Head of caudate nucleus (tissue), 42 donors: ENCODE measurements at regions not wholly inside any gene's neighbourhood (a gene's known extent, or its start where the extent isn't known, plus 50 kb on each side); places are given as distances from the start of the nearest gene placed in this dataset.

Experiments
- DNase-seq, 42 donors: peaks; one replicate each; pipeline versions ENCODE4 v3.0.0 to v3.0.0-alpha.2; 2020 to 2021; ENCODE audit warnings: mixed read lengths in 7 of 42
- intact Hi-C: fragments of 100-400 bp; cut with DNase I; formaldehyde crosslinking; loops from one replicate; pipeline ENCODE4 v1.15.0; 2022

DNA sequence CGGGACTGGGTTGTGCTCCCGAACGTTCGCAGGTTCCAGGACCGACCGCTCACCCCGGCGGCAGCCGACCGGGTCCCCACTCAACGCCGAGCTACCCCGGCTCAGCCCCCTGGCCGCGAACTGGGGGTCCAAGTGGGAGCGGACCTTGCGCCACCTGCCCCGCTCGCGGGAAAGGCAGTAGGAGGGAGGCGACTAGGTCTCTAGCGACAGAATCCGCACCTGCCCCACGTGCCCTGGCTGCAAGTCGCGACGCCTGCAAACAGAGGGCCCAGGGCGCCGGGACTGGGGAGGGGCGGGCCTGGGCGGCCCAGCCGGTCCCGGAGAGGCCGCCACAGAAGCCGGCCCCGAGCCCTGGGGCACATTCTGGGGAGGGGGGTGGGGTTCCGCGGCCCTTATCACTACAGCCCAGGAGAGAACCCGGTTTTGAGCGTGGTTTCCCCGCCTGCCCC, 239.2 kb upstream of the CPNE8 start:
- intact Hi-C loops, result no loop called here
- peak in 4 of 42 donors; percentile 2 to 29 (median 8) for DNase-seq

DNA sequence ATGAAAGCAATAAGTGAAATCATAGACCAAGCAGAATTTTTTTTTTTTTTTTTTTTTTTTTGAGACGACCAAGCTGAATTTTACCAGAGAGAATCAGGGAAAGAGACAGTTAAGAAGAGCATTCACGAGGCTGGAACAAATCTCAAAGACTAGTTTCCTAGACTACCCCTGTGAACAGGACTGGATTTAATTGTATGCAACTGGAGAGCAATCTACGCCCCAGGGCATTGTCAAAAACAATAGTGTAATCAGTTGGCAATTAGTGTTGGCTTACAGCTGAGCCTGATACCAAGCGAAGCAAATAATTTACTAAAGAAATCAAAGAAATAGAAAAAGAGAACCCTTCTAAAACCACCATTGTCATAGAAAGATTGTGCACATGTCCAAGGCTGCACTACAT, 232.9 kb upstream of the CPNE8 start:
- no peak for DNase-seq
- intact Hi-C loops, result no loop called here

DNA sequence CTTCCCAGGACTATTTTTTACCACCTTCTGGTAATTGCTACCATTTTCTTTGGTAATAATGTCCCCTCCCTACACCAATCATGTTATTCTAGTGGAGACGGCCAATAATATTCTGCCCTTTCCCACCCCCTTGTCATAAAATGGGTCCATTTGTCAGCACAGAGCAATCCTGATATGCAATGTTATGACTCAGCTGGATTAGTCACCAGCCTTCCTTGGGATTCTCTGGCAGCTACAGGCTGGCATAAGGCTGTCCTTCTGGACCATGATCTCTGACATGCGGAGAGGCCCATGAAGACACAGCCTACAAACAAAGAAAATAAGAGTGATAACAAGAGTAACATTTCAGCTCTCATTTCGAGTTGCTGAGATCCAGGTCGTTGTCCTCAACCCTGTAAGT, 222.0 kb upstream of the CPNE8 start:
- intact Hi-C loops, result no loop called here
- no peak for DNase-seq

DNA sequence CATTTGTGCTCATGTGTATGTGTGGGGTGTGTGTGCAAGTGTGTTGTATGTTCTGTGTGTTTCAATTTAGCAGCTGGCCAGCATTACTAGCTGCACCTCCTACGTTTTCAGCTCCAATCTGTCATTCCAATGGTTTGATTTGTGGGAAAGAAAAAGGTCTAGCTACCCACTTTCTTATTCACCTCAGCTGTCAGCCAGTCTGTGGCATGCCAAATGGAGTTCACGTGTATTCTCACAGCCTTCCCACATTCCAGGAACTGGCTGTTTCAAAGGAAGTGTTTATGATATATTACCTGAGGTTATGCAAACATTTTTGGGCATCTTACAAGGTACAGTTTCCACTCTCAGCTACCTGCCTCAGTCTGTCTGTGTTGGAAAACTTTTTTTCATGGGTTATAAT, 220.2 kb upstream of the CPNE8 start:
- intact Hi-C loops, result no loop called here
- DNase-seq, result no peak

DNA sequence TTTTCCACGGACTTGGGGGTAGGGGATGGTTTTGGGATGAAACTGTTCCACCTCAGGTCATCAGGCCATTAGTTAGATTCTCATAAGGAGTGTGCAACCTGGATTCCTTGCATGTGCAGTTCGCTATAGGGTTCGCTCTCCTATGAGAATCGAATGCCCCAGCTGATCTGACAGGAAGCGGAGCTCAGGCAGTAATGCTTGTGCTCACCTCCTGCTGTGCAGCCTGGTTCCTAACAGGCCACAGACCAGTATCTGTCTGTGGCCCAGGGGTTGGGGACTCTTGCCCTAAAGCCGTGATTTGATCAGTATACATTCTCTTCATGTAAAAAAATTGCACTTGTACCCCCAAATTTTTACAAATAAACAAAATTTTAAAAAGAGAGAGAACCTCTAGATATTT, 219.4 kb upstream of the CPNE8 start:
- intact Hi-C loops, result no loop called here

DNA sequence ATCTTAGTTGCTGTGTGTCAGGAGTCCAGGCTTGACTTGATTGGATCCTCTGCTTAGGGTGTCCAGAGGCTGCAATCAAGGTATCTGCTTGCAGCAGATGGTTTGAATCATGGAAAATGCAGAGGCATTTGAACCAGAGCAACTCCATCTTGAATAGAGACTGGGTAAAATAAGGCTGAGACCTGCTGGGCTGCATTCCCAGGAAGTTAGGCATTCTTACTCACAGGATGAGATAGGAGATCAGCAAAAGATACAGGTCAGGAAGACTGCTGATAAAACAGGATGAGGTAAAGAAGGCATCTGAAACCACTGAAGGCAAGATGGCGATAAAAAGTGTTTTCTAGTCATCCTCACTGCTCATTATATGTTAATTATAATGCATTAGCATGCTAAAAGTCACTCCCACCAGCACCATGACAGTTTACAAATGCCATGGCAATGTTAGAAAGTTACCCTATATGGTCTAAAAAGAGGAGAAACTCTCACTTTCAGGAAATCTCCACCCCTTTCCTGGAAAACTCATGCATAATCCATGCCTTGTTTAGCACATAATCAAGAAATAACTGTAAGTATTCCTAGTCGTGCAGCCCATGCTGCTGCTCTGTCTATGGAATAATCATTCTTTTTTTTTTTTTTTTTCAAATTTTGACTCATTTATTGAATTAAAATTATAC, 218.3 kb upstream of the CPNE8 start:
- no peak for DNase-seq
- intact Hi-C loops, result no loop called here

More for the DNA sequence above, 219.4 kb upstream of the CPNE8 start:
- DNase-seq, result no peak

DNA sequence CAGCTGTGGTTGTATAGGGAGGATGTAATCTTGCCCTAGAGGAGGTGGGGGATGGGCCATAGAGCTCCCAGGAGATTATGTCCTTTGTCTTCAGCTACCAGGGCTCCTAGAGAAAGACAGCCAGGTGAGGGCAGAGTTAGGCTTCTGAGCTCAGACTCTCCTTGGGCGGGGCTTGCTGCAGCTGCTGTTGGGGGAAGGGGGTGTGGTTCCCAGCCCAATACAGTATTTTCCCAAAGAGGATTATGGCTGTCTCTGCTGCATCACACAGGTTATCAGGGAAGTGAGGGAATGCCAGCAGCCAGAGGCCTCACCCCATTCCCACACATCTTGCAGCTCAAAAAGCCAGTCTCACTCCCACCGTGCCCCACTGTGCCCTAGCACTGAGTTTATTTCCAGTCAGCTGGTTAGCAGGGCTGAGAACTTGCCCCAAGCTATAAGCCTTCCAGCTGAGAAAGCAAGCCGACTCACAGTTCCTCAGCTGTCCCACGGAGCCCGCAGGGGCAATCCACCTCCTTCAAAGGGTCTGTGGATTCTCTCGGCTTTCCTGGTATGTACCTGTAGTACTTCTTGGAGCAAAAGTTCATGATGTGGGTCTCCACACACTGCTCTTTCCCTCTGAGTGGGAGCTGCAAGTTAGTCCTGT, 217.3 kb upstream of the CPNE8 start:
- intact Hi-C loops, result no loop called here

DNA sequence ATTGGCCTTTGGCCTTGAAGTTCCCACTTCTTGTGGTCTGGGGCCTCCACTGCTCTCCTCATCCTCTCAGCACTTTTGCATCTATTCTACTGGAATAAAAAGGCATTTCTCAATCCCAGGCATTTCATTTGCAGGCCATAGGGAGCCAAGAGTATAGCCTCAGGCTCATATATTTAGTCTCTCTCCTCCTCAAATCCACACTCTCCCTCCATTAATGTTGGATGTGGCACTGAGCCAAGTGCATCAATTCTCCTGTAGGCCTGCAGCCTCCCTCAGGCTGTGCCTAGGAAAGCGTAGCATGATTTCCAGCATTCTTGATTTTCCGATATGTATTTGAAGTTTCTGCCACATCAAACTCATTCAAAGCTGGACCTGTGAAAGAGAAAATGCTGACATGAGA, 211.5 kb upstream of the CPNE8 start:
- intact Hi-C loops, result no loop called here
- no peak for DNase-seq

More for the DNA sequence above, 217.3 kb upstream of the CPNE8 start:
- no peak for DNase-seq

DNA sequence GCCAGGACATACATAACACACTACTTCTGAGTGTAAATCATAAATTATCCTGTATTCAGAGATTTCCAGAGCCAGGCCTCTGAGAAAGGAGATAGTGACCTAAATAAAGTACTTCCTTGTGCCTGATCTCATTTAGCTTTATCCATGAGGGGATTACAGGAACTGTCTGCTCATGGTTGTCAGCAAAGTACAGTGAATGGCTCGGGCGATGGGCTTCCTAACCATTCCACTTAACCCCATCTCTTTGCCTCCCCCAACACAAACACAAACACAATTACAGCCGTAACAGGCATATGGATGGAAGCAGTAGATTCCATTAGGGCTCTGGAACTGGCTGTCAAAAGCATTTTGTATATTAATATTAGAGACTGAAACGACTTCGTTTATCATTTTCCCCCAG, 206.7 kb upstream of the CPNE8 start:
- DNase-seq, result no peak
- intact Hi-C loops, result no loop called here

DNA sequence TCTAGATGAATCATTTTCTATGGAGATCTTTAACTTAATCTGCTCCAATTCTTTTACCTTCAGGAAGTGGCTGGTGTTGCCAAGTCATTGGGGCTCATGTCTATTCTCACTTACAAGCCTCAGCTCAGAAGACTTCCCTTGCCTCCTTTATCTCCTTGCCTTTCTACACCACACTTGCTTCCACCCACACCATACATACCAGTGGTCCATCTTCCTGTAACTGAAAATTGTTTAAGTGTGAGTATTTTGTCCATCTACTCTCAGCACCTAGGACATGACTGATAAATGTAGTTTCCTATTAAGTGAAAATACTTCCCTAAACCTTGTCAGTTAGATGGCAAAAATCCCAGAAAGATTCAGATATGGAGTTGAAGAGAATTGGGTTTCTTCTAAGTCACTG, 199.7 kb upstream of the CPNE8 start:
- intact Hi-C loops, result loop anchor here (2.0 to 10.0 kb wide), 2 partner anchors 198 to 770 kb away; no protein-coding TSS in a partner anchor
- DNase-seq, result no peak

DNA sequence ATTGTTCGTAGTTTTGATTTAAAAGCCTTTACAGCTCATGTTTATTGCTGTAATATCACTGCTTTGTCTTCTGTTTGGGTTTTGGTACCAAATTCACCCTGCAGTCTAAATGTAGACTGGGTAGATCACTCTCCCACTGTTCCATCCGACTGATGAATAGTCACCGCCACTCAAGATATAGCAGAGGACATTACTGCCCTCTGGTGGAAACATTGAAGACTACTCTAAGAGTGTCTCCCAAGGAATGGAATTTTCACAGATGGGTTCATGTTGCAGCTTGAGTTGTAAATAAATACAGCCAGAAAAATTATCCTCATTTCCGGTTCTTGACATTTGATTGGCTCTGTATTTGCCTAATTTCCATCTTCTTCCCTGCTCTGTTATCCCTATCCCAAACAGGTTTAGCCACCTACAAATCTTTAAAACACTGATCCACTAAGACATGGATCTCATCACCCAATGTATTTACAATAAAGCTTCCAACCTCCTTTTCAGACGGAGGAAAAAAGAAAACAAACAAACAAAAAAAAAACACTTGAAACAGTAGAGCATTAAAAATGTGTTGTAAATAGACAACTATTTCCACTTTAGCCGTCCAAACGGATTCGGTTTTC, 198.3 kb upstream of the CPNE8 start:
- peak in 16 of 42 donors; percentile 7 to 72 (median 42) for DNase-seq
- intact Hi-C loops, result loop anchor here (2.0 to 10.0 kb wide), 2 partner anchors 197 to 769 kb away; no protein-coding TSS in a partner anchor

DNA sequence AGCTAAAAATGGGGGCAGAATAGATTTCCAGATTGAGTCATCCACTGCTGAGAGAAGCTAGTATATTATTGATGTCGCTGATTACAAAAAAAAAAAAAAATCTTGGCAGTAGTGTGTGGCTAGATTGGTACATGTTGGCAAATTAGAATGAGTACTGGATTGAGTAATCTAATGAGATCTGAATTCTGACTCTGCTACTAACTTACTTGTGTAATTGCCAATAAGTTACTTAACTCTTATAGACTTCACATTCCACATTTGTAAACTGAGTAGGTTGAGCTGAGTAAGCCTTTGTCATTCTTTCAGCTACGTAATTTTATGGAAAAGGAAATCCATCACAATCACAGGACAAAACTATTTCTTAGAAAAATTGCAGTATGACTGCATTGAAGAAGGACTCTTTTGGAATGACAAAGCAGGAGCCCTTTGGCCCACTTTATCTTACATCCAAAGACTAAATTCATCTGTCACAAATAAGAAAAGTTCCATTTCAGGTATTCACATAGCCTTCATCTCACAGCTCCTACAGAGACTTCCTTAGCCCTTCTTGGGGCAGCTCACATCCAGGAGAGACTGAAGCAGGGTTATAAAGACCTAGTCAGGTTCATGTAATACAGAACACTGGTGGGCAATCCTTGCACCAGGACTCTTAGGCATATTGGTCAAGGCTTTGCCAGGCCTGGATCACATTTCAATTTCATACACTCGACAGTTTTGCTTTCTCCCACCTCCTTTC, 197.3 kb upstream of the CPNE8 start:
- intact Hi-C loops, result loop anchor here (10.0 kb wide), 1 partner anchor 768 kb away; no protein-coding TSS in a partner anchor
- DNase-seq, result no peak

DNA sequence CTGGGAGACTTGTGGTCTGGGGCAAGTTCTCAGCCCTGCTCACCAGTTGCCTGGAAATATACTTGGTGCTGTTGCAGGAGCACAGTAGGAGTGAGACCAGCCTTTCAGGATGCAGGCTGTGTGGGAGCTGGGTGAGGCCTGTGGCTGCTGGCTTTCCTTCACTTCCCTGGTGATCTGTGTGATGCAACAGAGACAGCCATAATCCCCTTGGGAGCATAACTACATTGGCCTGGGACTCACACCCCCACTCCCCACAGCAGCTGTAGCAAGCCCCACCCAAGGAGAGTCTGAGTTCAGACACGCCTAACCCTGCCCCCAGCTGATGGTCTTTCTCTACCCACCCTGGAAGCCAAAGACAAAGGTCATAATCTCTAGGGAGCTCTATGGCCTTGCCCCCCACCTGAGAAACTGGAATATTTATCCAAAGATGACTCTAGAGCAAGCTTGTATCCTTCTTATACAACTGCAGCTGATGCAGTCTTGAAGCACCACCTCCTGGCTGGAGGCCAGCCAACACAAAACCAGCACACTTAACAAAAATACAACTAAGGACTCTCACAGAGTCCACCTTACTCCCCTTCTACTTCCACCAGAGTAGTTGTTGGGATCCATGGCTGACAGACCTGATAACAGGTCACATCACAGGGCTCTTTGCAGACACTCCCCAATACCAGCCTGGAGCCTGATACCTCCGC, 190.4 kb upstream of the CPNE8 start:
- DNase-seq, result no peak
- intact Hi-C loops, result no loop called here

DNA sequence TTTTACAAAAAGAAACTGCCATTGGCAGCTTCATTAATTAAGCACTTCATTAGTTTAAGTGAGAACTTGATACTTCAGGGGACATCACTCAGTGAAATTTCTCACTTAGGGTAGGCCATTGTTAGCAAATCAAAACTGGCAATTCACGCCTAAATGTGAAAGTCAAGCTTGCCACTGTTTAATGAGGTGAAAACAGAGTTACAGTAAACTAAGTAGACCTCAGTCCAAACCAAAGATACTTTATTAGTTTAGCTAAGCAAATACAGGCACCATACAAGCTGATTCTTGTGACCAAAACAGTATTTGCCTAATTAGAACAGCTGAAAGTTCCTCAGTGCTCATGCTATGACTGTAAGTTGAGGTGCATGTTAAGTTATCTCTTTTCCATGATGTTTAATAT, 176.5 kb upstream of the CPNE8 start:
- intact Hi-C loops, result no loop called here
- no peak for DNase-seq

DNA sequence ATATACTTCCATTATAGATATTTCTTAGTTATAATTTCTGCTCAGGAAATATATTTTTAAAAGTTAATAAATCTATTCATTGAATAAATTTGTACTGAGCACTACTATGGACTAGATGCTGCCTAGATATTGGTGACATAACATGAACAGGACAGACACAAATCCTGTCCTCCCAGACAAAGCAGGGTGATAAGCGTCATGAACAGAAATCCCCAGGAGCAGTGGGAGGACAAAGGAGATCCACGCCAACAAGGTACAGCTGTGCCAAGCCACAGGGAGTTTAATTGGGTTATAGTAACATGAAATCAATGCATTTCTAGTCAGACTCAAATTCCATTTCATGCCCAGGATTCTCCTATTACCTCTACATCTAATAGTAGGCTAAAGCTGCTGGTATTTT, 171.8 kb upstream of the CPNE8 start:
- no peak for DNase-seq
- intact Hi-C loops, result no loop called here

DNA sequence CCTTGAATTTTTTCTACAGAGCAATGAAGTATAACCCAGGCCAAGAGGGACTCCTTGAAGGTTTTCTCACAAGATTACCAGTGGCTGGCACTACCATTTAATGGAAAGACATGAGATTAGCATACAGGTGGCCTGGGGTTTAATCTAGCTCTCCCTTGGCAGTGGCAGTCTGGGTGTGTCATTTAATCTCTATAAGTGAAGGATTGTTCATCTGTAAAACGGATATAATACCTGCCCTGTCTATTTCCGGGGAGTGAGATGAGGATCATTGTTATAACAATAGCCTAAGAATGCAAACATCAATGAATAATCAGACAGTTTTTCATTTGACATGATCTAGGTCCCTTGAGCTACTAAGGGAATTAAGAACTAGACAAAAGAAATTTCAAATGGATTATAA, 168.7 kb upstream of the CPNE8 start:
- intact Hi-C loops, result no loop called here
- DNase-seq, result no peak

DNA sequence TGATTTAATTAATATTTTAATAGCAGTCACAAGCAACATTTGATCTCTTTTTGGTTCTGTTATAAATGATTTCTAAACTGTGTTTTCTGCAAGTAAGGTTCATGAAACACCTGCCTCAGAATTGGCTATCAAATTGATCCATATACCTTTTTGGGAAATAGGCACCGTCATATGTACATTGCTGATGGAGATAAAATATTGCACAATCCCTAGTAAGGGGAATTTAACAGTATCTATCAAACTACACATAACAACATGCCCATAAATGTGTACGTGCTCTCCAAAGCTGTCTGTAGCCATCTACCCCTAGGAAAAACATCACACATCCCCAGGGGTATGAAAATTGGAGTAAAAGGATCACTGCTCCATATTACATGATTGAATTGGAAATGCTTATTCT, 167.3 kb upstream of the CPNE8 start:
- DNase-seq, result no peak
- intact Hi-C loops, result no loop called here

DNA sequence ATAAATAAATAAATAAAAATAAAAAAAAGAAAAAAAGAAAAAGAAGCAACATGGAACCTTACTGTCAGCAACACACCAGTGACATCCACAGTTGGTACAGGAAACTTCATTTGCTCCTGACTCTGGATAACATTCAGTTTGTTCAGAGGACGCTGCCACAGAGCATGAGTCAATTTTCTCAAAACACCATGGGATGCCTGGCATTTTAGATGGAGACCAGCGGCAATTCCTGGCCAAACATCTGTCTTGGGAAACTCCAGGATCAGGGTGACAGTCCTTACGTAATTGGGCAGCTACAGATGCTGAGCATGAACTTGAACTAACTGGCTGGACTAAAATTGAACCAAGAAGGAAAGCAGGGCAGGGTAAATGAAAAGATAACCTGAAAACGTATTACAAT, 166.2 kb upstream of the CPNE8 start:
- DNase-seq, result no peak

DNA sequence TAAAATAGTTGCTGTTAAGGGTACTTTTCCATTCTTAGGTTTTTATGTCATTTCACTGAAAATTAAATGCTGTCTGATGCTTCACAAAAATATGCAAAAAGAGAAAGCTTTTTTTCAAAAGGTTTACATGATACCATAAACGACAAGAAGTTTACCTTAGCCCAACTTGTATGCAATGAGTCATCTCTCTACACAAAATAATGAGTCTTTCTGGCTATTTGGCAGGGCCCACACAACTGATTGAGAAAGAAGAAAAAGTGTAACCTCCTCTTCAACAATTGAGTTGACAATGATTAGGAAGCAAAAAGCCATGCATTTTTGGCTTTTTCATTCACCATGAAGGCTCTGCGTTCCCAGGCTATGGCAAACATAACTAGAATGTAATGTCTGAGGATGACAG, 165.4 kb upstream of the CPNE8 start:
- intact Hi-C loops, result no loop called here
- DNase-seq, result no peak

More for the DNA sequence above, 166.2 kb upstream of the CPNE8 start:
- intact Hi-C loops, result no loop called here
